Cardiac fibroblast (primary cell): ENCODE measurements at regions not wholly inside any gene's neighbourhood (a gene's known extent, or its start where the extent isn't known, plus 50 kb on each side); places are given as distances from the start of the nearest gene placed in this dataset.

Experiments
- DNase-seq, 2 donors: peaks; one replicate each; pipeline versions ENCODE4 v3.0.0 to v3.0.0-alpha.2; 2010; ENCODE audit warnings: low read depth in 2 of 2
- H3K4me3 ChIP-seq, 2 donors: replicated peaks in 1 of 2; 1 replicate in 1 of 2; 2 replicates in 1 of 2; pipeline ENCODE4 v1.5.1; 2011; ENCODE audit warnings: low read depth in 2 of 2, low read length in 2 of 2, mild to moderate bottlenecking in 2 of 2, moderate library complexity in 1 of 2
- CTCF ChIP-seq: IDR thresholded peaks from one replicate; pipeline ENCODE4 v1.5.1; 2011; ENCODE audit warnings: low read depth, mild to moderate bottlenecking, low read length, inconsistent platforms

GRCh38 chr17:69958063-69958462 lies 117.0 kb upstream of the KCNJ16 start:
- no peak overlapping the region for H3K4me3 ChIP-seq
- no peak for TF ChIP-seq CTCF
- DNase-seq: no peak

DNA sequence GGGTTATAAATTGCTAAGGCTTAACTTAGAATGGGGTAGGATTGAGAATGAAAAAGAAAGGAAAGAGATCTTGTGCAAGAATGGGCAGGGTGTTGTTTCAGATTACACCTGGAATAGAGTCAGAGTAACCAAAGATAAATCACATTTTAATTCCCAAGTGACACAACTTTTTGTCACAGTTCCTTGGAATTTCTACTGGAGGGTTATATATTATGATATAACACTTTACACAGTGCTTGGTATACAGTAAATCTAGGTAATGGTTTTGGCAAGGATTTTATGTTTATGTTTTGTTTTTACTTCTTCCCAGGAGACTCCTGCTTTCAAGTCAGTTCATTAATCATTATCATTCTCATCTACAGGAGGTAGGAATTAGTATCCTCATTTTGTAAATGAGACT lies 115.7 kb upstream of the KCNJ16 start:
- no peak for TF ChIP-seq CTCF

GRCh38 chr17:69960755-69961154 lies 114.3 kb upstream of the KCNJ16 start:
- no peak overlapping the region for H3K4me3 ChIP-seq
- peak in 1 of 2 donors; percentile 3 for DNase-seq
- no peak for TF ChIP-seq CTCF

More for the DNA sequence above, 115.7 kb upstream of the KCNJ16 start:
- DNase-seq: no peak
- H3K4me3 ChIP-seq: no peak overlapping the region

DNA sequence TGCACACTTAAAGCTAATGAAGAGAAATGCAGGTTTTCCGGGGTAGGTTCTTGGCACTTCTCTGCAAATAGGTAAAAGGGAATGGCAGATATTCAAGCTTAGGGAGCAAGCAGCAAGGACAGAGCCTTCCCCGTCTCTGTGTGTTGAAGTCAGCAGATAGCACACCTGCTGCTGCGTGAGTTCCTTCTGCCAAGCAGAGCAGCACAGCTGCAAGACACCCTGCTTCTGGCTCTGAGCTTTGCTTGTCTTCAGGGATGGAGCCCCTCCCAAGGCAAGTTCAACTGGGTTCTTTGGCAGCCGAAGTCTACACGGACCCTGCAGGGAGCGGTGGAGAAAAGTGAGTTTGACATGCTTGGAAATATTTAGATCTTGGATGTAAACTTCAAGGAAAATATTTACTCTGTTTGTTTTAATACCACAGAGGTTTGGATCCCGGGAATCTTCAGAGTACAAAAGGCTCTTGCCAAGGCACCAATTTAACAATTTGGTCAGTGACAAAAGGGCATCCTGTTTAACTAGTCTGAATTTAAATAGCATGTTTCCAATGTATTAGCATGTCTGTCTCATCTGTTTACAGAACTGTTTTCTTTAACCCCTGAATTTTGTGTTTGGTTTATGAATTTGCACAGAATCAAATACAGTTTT lies 113.4 kb upstream of the KCNJ16 start:
- no peak overlapping the region for H3K4me3 ChIP-seq
- no peak for TF ChIP-seq CTCF
- no peak for DNase-seq

DNA sequence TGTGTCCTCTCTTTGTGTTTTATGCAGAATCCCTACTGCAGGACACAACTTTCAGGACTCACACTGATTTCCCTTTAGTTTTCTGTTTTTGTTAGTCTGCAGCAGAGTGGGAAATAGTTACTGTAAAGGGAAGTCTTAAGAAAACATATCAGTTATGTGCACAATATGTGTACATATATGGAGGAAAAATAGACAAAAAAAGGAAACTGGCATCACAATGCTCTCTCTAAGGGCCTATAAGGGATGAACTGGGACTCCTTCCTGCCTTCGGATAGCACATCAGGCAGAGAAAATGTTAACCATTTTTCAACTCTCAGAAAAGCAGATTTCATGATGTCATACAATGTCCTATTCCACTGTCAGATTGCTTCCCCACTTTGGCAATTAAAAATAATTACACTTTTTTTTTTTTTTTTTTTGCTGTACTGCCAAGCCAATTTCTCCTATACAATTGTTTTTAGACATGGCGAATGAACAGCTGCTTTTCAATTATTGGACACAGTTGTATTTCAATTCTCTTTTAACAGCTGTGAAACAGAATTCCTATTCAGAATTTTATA lies 112.5 kb upstream of the KCNJ16 start:
- no peak overlapping the region for H3K4me3 ChIP-seq
- no peak for TF ChIP-seq CTCF
- DNase-seq: no peak

DNA sequence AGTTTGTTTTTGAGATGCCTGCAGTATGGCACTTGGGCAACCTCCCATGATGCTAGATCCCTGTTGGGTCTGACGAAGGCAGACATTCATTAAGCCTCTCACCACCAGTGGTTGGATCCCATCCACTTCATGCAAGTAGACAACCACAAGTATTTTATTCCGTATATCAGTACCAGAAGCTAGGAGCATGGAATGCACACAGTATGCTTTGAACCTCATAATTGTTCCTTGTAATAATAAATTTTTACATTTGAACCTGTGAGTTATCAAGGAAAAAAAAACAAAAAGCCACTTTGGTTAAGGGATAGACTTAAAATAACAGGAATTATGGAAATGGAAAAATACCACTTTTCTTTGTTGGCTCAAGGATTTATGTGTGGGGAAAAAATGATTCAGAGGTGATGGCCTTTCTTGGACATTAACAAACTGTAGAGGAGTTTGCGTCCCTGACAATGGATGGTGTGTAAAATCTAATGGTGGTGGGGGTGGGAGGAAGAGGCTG lies 107.1 kb upstream of the KCNJ16 start:
- peak; percentile 35 to 71 for DNase-seq
- no peak overlapping the region for H3K4me3 ChIP-seq
- no peak for TF ChIP-seq CTCF

DNA sequence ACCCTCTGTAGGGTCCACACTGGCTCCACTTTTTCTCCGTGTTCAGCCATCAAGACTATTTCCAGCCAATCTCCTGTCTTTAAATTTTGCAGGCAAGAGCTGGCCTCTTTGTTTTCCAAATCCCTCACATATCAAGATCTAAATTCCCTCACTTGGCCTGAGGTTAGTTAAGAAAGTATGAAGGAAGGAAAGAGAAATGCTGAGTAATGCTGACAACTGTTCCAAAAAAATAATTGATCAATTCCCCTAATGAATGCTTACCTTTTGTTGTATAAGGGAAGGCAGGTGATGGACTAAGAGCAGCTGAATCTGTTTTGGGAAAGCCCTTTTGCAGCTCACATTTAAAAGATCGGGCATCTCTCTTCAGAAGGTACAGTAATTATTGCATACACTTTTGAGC lies 105.1 kb upstream of the KCNJ16 start:
- no peak overlapping the region for H3K4me3 ChIP-seq
- no peak for TF ChIP-seq CTCF
- DNase-seq: no peak
